HUDEP-2 (cell line): ENCODE measurements at regions not wholly inside any gene's neighbourhood (a gene's known extent, or its start where the extent isn't known, plus 50 kb on each side); places are given as distances from the start of the nearest gene placed in this dataset.
"Not testable (repeated sequence)": the region's sequence is repeated elsewhere in the genome, so short reads cannot be mapped to it uniquely, and the experiment has no call there.

Source experiments
- DNase-seq, 76 experiments: peaks; one replicate each; lab custom pipeline; 2025; ENCODE audit not compliant: unreplicated experiment in 76 of 76; lab: John Stamatoyannopoulos, UW

DNA sequence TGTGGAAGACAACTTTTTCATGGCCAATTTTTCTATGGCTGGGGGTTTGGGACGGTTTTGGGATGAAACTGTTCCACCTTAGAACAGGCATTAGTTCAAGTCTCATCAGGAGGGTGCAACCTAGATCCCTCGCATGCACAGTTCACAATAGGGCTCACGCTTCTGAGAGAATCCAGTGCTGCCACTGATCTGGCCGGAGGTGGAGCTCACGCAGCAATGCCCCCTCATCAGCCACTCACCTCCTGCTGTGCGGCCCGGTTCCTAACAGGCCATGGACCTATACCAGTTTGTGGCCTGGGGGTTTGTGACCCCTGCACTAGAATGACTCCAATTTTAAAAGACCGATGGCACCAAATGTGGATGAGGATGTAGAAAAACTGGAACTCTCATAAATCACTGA lies 127.2 kb upstream of the IER5L start:
- DNase-seq = no peak

DNA sequence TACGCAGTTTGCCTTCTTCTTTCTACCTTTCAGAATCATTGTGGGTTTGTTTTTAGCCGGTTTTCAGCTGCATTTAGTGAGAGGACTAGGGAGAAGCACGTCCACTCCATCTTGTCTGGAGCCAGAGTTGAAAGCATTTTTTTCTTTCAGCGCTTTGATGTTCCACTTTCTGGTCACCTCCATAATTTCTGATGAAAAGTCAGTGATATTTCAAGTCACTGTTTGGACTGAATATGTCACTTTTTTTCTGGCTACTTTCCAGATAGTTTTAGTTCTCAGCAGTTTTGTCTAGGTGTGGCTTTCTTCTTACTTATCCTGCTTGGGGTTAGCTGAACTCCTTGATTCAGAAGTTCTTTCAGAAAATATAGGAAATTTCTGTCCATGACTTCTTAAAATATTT lies 123.9 kb upstream of the IER5L start:
- no peak for DNase-seq

DNA sequence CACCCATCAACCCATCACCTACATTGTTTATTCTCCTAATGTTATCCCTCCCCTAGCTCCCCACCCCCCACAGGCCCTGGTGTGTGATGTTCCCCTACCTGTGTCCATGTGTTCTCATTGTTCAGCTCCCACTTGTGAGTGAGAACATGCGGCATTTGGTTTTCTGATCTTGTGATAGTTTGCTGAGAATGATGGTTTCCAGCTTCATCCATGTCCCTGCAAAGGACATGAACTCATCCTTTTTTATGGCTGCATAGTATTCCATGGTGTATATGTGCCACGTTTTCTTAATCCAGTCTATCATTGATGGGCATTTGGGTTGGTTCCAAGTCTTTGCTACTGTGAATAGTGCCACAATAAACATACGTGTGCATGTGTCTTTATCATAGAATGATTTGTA lies 118.1 kb upstream of the IER5L start:
- not testable (repeated sequence) for DNase-seq

DNA sequence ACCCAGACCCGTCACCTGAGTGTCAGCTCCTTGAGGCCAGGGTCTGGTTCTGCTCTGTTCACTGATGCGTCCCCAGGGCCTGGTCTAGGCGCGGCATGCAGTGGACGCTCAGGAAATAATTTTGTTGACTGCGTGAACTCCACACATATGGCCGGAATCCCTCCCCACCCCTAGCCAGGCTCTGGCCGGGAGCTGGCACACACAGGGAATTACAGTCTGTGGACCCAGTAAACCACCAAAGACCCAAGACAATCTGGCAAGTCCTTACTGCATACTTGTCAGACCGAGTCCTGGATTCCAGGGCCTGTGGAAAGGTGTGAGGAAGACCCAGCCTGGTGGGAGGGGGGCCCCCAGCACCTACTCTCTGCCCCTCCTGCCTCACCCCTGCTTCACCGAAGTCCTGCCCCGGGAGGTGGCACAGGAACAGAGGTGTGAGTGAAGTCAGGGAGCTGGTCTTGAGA lies 113.0 kb upstream of the IER5L start:
- DNase-seq = no peak

DNA sequence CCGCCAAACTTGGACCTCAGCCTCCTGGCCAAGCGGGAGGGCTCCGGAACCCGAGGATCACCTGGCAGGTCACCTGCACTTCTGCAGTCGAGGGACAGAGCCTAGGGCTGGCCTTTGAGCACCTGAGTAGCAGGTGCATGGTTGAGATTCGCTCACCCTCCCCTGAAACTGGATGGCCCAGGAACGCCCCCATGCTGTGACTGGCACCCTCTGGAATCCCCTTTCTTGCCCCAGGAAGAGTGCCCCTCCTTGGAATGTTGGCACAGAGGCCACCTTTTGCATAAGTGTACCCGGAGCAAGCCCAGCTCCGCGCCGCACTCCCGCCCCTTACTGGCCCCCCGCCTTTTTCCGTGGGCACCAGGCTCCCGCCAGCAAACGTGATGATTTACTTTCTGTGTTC lies 112.5 kb upstream of the IER5L start:
- no peak for DNase-seq

DNA sequence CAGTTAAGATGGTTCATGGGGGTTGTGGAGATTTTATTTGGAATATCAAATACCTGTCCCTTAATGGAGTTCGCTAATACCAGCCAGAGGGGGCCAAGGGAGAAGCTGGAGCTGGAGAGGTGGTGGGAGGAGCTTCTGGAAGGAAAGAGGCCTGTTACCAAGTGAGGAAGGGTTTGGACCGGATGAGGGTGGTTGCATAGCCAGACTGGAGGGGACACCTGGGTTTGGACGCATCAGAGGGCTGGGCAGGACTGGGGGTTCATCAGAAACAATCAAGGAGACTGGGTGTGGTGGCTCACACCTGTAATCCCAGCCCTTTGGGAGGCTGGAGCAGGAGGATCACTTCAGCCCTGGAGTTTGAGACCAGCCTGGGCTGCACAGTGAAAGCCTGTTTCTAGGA lies 111.8 kb upstream of the IER5L start:
- no peak for DNase-seq

DNA sequence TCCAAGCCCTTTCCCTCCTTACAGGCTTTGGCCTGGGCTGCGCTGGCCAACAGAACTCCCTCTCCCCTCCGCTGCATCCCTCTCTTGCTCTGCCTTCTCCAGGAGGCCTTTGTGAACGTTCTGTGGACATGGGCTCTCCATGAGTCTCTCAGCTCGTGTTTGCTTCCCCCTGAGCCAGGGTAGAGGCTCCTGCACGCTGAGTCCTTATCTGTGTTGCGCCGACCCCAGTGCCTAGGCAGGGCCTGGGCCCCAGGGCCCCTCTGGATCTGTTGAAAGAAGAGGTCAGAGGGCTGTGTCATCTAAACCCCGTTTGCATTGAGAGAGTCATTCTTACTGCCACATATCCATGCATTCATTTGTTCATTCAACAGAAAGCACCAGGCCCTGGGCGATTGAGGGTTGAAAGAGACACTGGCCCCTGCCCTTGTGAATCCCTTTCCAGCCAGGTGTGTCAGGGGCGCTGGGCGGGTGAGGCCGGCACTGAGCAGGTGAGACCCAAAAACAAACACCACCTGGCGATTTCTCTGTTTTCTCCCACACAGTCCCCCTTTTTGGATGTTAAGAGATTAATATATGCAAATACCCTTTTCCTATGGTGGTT lies 111.2 kb upstream of the IER5L start:
- DNase-seq = no peak

DNA sequence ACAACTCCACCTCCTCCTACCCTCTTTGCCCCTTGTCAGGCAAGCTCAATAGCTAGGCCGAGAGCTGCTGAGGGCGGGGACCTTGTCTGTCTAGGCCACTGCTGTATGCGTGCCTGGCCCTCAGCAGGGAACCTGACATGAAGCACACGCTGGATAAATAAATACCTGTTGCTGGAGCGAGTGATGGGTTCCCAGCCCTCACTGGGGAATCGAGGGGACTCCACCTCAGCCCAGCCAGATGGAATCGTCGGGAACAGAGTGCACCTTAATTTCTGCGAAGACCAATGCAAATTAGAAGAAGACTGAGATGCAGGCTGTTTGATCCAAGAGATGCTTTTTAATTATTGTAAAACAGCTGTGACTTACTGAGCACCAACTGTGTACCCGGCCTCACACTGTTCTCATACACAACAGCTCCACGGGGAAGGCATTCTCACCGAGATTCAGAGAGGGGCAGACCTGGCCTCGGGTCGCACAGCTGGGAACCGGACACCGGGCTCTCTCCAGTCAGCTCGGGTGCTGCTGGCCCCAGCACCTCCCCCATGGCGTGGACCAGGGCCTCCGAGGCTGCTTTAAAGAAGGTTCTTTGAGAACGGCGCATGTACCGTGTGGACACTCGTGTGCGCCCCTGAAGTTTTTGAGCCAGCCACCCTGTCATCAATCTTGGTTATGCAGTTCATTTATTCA lies 109.7 kb upstream of the IER5L start:
- DNase-seq = no peak

DNA sequence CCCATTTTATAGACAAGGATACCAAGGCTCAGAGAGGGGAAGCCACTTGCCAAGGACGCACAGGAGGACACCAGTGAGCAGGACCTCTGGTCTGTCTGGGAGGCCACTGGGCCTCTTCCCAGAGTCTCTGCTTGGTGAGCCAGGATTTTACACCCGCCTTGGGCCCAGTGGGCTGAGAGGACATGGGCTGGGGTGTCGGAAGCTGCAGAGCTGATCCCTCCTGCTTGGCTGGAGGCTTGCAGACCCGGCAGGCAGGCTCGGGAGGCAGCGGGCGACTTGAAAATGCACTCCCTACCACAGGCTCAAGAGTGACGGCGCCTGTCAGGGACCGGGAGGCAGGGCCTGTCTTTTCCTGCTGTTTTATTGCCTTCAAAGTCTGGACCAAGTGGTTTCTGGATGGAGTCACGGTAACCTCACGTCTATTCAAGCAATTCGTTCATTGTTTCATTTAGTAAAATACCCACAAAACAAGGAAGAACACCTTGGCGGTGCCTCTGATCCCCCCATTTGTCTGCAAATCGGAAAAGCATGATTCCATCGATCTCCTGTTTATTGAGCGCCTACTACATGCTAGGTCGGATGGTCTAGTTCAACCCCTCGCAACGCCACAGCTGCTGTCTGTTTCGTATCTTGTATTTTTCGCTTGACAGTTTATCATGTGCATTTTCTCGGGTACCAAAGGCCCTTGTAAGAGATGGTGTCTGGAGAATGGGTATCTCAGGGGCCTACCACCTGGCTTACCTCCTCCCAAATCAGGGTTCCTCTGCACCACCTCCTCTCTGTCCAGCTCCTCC lies 108.1 kb upstream of the IER5L start:
- no peak for DNase-seq

DNA sequence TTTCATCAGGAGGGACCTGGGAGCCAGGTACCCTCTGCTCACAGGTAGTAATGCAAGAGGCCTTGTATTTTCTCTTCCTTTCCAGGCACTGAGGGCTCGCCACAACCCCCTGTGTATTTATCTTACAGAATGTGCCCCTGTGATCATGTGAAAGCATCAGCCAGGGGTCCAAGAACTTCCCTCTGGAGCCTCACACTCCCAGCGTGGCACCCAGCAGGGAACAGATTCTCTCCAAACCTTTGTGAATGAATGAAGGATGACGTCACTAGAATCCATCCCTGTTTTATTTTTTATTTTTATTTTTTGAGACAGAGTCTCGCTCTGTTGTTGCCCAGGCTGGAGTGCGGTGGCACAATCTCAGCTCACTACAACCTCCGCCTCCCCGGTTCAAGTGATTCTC lies 107.3 kb upstream of the IER5L start:
- DNase-seq = no peak

DNA sequence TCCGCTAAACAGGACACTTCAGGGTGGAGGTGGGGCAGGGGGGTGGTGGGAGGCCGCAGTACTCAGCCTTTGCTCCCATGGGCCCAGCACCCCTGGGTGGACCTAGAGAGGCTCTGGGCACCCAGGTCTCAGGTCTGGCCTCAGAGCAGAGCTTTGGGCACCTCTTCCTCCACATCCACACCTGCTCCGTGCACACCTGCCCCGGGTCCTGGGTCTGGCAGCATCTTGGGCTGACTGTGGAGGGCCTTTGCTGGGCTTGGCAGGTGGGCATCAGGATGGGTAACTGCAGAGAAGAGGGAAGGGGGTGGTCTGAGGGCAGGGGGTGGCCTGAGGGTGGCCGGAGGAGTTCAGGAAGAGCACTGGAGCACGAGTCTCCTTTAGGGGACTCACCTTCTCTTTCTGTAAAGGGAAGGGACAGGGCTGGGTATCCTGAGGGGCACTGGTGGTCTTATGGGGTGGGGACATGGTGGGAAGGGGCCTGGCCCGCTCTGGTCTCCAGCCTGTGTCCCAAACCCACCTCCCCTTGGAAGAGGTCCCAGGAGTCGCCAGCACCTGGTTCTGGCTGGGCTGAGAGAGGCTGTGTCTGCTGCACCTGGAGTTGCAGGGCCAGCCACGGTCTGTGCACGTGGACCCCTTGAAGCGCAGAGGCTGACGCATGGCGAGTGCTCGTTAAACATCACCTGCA lies 106.7 kb upstream of the IER5L start:
- no peak for DNase-seq

DNA sequence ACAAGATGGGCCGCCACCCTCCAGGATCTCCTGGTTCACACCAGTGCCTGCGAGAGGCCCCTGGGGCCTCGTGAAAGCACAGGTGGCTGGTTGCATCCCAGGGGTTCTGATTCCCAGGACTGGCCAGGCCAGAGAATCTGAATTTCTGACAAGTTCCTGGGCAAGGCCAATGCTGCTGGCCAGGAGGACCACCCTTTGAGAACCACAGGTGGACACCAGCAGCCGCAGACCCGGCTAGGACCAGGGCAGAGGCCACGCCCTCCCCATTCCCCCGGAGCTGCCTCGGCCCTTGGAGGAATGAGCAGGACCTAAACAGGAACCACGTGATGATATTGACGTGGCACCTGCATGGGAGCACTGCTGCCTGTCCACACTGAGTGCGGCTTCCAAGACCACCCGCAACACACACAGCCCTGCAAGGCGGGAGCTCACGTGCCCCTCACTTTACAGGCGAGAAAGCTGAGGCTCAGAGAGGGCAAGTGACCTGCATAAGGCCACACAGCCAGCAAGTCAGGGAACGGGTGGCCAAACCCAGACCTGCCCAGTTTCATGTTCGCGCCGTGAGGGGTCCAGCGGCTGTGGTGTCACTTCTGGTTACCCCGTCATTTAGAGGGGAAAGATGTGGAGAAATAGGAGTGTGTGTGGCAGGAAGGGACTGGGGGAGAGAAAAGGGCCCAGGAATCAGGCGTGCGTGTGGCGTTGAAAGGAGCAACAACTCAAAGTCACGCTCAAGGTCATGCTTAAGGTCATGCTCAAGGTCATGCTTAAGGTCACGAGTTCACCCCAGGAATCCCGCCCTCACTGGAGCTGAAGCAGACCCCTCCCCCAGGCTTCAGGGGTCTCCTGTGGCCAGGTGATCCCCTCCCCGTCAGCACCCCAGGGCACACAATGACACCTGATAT lies 105.9 kb upstream of the IER5L start:
- no peak for DNase-seq

DNA sequence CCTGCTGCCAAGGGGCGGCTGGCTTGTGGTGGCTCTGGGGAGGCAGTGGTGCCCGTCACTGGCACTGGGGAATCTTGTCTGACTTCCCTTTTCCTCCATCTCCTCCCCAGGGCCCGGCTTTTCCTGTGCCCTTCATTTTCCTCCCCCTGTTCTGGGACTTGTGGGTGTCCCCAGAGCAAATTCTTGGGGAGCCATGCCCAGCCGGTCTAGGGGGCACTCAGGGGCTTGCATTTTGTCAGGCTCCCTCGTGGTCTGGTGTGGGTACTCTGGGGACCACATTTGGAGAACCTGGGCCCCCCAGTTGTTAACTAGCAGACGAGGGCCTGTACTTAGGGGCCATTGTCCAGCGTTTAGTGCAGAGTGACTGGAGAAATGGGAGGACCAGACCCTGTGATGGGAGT lies 105.2 kb upstream of the IER5L start:
- no peak for DNase-seq

DNA sequence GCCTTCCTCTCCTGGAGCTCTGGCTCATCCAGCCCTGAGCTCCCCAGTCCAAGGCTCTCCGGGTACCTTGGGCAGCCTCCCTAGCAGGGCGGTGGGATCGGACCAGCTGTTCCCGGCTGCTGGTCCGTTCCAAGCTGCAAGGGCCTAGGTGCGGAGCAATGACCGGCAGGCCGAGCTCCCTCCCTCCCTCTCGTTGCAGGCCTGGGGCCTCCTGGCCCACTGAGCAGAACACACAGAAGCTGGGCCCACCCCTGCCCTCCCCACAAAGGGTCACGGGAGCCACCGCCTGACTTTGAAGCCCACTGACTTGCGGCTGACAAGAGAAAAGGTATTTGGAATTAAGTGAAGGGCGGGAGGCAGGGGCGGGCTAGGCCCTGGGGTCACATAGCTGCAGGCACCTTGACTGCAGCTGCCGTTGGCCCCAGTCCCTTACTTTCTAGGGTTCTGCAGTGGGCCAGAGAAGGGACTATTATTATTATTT lies 104.7 kb upstream of the IER5L start:
- no peak for DNase-seq

DNA sequence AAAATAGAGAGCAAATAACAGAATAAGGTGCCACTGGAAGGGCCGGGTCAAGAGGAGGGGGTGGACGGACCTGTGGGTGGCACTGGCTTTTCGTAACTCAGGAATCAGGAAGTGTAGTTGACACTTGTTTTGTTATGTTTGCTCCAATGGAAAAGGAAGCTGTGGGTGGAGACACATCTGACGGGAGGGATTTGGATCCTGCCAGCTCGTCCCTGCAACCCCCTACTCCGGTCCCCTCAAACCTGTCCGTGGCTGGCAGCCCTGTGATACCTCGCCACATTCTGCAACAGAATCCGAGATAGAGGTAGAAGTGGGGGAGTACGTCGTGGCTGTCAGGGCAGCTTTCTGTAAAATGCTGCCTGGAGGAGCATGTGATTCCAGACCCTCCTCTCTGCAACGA lies 104.2 kb upstream of the IER5L start:
- no peak for DNase-seq

DNA sequence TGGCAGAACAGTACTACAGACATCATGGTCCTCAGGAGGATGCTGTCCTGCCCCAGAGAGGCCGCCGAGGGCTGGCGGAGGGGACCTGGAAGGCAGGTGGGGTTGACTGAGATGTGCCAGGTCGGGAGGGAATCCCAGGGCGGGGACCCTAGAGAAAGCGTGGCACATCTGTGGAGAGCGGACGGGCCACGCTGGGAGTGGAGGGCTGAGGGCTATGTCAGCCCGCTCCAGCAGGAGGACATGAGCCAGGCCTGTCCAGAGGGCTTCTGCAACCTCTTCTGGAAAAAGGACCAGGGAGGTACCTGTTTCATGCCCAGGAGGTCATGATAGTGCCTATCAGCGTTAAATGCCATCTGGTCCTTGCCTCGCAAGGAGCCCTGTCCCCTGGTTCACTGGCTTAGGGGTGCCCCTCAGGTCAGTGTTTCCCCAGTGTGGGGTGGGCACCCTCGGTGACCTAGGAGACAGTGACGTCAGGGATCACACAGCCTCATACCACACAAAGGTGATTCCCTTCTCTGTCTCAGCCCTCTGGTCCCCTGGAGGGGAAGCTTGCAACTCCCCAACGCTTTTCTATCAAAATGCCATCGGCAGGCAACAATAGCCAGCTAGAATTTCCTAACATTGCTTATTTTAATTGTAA lies 103.6 kb upstream of the IER5L start:
- DNase-seq = no peak

DNA sequence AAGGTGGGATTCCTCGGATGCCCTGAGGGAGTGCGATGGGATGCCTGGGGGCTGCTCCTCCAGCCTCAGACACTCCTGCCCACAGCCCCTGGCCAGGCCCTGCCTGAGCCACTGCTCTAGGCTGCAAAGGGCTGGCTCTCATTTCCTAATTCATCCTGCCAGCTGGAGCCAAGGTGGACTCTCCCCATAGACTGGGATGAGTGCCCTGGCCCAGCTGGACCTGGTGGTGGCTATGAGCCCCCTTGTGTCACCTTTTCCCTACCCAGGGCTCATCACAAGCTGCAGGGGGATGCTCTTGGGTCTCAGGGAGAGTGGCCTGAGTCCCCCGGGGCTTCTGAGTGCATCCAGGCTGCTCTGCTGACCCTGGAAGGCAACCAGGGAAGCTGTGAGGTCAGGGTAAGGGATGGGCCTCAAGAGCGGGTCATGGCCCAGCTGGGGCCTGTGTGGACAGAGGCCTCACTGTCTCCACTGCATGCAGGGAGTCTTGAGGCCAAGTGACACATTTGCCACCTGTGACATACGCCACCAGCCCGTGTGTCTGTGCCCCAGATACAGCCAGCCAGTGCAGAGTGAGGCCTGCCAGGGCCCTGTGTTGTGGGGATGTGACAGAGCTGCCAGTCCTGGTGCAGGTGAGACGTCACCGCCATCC lies 102.7 kb upstream of the IER5L start:
- no peak for DNase-seq

DNA sequence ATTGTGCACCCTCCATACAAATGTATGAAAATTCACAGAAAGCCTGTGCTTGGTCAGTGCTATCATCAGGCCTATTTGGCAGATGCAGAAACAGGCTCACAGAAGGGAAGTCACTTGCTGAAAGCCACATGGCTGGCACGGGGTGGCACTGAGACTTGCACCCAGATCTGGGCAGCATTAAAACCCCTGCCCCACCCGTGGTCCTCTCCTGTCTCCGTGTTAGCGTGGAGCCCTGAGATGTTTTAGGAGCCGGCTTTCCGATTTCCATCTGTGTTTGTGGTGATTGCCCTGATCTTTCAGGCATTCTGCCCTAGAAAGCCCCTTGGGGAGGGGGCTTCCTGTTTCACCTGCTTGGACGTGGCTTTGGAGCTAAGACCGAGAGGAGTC lies 102.2 kb upstream of the IER5L start:
- DNase-seq = no peak
